ENCODE measurements at regions not wholly inside any gene's neighbourhood (a gene's known extent, or its start where the extent isn't known, plus 50 kb on each side); places are given as distances from the start of the nearest gene placed in this dataset.
A peak's percentile ranks its signal among the peaks of the same experiment; 100 is the strongest.
"Not testable (repeated sequence)": the region's sequence is repeated elsewhere in the genome, so short reads cannot be mapped to it uniquely, and the experiment has no call there.

DNA sequence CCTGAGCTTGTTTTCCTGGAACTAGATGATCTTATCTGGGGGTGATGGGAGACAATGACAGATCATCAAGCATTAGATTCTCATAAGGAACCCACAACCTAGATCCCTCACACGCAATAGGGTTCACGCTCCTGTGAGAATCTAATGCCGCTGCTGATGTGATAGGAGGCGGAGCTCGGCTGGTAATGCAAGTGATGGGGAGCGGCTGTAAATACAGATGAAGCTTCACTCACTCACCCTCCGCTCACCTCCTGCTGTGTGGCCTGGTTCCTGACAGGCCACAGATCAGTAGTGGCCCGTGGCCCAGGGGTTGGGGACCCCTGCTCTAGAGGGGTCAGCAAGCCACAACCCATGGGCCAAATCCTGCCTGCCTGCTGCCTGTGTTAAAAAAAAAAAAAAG, 435.9 kb downstream of the CD83 start:
- no TSS peak for BruUV-seq (replicated peaks)
- POLR2A ChIA-PET: no interaction called here
- no peak overlapping the region for H3K4me3 Mint-ChIP-seq (ENCODE audit: unreplicated experiment)
- Histone ChIP-seq H3K36me3 (ENCODE audit: control insufficient read depth, insufficient read depth, low read length) (no peaks in the 10 kb centered on the region), H3K27me3 (replicated peaks; ENCODE audit: control insufficient read depth, insufficient read depth, low read length) (no peaks in the 10 kb centered on the region), H3K9me3 (no peaks in the 10 kb centered on the region), H3K4me3 (ENCODE audit: low read depth, low read length) (no peak overlapping the region), H3K4me1 (peaks cover 6% of the 10 kb centered on the region; the same call in 1 of the 2 replicates)
- intact Hi-C loops (cut with micrococcal nuclease; ENCODE audit: unreplicated experiment): no loop called here
- H3K36me3 Mint-ChIP-seq (ENCODE audit: insufficient read depth, unreplicated experiment): no peaks in the 10 kb centered on the region
- DNase-seq: no peak
- CTCF ChIA-PET: no interaction called here
- no peaks in the 10 kb centered on the region for H3K27me3 Mint-ChIP-seq (ENCODE audit: insufficient read depth, unreplicated experiment)
- H3K4me1 Mint-ChIP-seq (ENCODE audit: low read depth, unreplicated experiment): no peaks in the 10 kb centered on the region
- TF ChIP-seq CTCF (IDR thresholded peaks at IDR 0.05; ENCODE audit: insufficient read depth in 1 of 2, low read depth in 1 of 2, low read length in 1 of 2, severe bottlenecking in 1 of 2, unreplicated experiment in 1 of 2): no peak
- no peak overlapping the region for H3K27ac Mint-ChIP-seq (ENCODE audit: unreplicated experiment)
- no peaks in the 10 kb centered on the region for H3K9me3 Mint-ChIP-seq (ENCODE audit: unreplicated experiment)

DNA sequence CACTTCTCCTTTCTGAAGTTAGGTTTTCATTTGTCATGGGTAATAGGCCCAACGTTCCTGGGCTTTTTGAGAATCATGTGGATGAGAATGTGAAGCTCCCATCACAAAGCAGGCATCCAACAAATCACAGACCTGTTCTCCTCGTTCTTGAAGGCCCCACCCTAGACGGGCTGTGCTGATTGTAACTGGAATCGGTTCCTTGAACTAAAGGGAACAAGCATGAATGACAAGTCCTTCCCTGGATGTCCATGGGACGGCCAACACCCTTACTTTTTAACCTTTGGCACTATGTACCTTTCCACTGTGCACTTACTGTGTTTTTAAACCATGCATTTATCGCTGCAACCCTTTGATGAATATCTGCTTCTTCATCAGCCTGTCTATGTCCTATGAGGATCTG, 438.2 kb downstream of the CD83 start:
- no TSS peak for BruUV-seq (replicated peaks)
- H3K9me3 Mint-ChIP-seq (ENCODE audit: unreplicated experiment): no peaks in the 10 kb centered on the region
- POLR2A ChIA-PET: no interaction called here

DNA sequence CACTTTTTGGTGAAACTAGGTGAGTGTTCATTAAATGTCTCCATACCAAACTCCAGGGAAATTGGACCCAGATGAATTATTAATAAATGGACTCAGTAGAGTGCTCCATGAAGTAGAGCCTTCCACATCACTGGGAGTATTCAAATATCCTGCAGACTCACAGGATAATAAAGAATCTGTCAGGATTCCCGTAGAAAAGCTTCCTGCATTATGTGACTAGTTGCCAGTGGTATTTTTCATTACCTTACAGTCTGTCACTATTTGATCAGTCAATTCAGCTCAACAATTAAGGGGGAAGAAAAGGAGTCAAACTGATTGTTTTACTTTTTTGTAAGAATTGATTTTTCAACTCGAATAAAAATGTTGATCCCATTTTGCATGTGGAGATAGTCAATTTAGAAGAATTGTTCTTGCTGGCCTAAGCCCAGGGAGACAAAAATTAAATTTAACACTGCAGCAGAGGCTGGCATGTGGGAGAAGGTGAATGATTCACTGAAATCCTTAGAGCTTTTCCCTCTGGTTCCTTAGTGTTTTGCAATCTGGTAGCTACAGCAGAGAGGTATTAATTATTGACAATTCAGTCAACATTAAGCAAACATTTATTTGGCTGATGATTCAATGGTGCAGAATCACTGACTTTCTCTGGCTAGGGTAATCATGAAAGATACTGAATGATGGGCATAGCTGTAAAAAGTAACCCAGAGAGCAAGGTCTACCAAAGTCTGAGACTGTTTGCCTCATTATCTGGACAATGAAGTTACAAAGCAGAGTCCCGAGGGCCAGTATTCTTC, 442.4 kb downstream of the CD83 start:
- H3K27me3 ChIP-seq (replicated peaks; ENCODE audit: control insufficient read depth, insufficient read depth, low read length): no peaks in the 10 kb centered on the region
- Mint-ChIP-seq H3K27me3 (ENCODE audit: insufficient read depth, unreplicated experiment) (no peaks in the 10 kb centered on the region), H3K36me3 (ENCODE audit: insufficient read depth, unreplicated experiment) (no peaks in the 10 kb centered on the region), H3K27ac (ENCODE audit: unreplicated experiment) (no peak overlapping the region), H3K4me3 (ENCODE audit: unreplicated experiment) (no peak overlapping the region), H3K4me1 (ENCODE audit: low read depth, unreplicated experiment) (no peaks in the 10 kb centered on the region), H3K9me3 (ENCODE audit: unreplicated experiment) (no peaks in the 10 kb centered on the region)
- BruUV-seq (replicated peaks): no TSS peak
- TF ChIP-seq CTCF (IDR thresholded peaks at IDR 0.05; ENCODE audit: insufficient read depth in 1 of 2, low read depth in 1 of 2, low read length in 1 of 2, severe bottlenecking in 1 of 2, unreplicated experiment in 1 of 2): no peak
- peak in 1 of 2 experiments; percentile 2 for DNase-seq
- no peak overlapping the region for H3K4me3 ChIP-seq (ENCODE audit: low read depth, low read length)
- H3K9me3 ChIP-seq: no peaks in the 10 kb centered on the region
- H3K36me3 ChIP-seq (ENCODE audit: control insufficient read depth, insufficient read depth, low read length): no peaks in the 10 kb centered on the region
- ChIA-PET POLR2A (no interaction called here), CTCF (no interaction called here)
- peaks cover 3% of the 10 kb centered on the region; the same call in 1 of the 2 replicates for H3K4me1 ChIP-seq
- intact Hi-C loops (cut with micrococcal nuclease; ENCODE audit: unreplicated experiment): no loop called here

More for the DNA sequence above, 438.2 kb downstream of the CD83 start:
- Mint-ChIP-seq H3K27me3 (ENCODE audit: insufficient read depth, unreplicated experiment) (no peaks in the 10 kb centered on the region), H3K4me3 (ENCODE audit: unreplicated experiment) (no peak overlapping the region), H3K36me3 (ENCODE audit: insufficient read depth, unreplicated experiment) (no peaks in the 10 kb centered on the region), H3K4me1 (ENCODE audit: low read depth, unreplicated experiment) (no peaks in the 10 kb centered on the region), H3K27ac (ENCODE audit: unreplicated experiment) (no peak overlapping the region)
- CTCF ChIA-PET: no interaction called here
- Histone ChIP-seq H3K9me3 (no peaks in the 10 kb centered on the region), H3K4me1 (peaks cover 3% of the 10 kb centered on the region; the same call in 1 of the 2 replicates), H3K36me3 (ENCODE audit: control insufficient read depth, insufficient read depth, low read length) (no peaks in the 10 kb centered on the region), H3K27me3 (replicated peaks; ENCODE audit: control insufficient read depth, insufficient read depth, low read length) (no peaks in the 10 kb centered on the region), H3K4me3 (ENCODE audit: low read depth, low read length) (no peak overlapping the region)
- intact Hi-C loops (cut with micrococcal nuclease; ENCODE audit: unreplicated experiment): no loop called here
- TF ChIP-seq CTCF (IDR thresholded peaks at IDR 0.05; ENCODE audit: insufficient read depth in 1 of 2, low read depth in 1 of 2, low read length in 1 of 2, severe bottlenecking in 1 of 2, unreplicated experiment in 1 of 2): no peak
- no peak for DNase-seq

- H3K4me3 Mint-ChIP-seq (ENCODE audit: unreplicated experiment); H3K4me1 Mint-ChIP-seq (ENCODE audit: low read depth, unreplicated experiment); BruUV-seq (replicated peaks); intact Hi-C loops (cut with micrococcal nuclease; ENCODE audit: unreplicated experiment); H3K27me3 Mint-ChIP-seq (ENCODE audit: insufficient read depth, unreplicated experiment); POLR2A ChIA-PET; H3K36me3 Mint-ChIP-seq (ENCODE audit: insufficient read depth, unreplicated experiment); H3K36me3 ChIP-seq (ENCODE audit: control insufficient read depth, insufficient read depth, low read length); H3K9me3 Mint-ChIP-seq (ENCODE audit: unreplicated experiment); H3K4me3 ChIP-seq (ENCODE audit: low read depth, low read length); H3K9me3 ChIP-seq; H3K27me3 ChIP-seq (replicated peaks; ENCODE audit: control insufficient read depth, insufficient read depth, low read length); H3K4me1 ChIP-seq; DNase-seq; H3K27ac Mint-ChIP-seq (ENCODE audit: unreplicated experiment); CTCF ChIA-PET: not testable (repeated sequence)
Measured at GRCh38 chr6:14561563-14561962, 444.0 kb downstream of the CD83 start.

All from Caco-2 (cell line).